ENCODE measurements at regions not wholly inside any gene's neighbourhood (a gene's known extent, or its start where the extent isn't known, plus 50 kb on each side); places are given as distances from the start of the nearest gene placed in this dataset.

GRCh38 chr5:164020116-164020515, 514.7 kb downstream of the MAT2B start:
- Histone ChIP-seq H3K4me1 (no peaks in the 10 kb centered on the region), H3K9me3 (no peaks in the 10 kb centered on the region), H3K36me3 (no peaks in the 10 kb centered on the region), H3K4me3 (no peak overlapping the region), H3K27ac (no peak overlapping the region), H3K27me3 (no peaks in the 10 kb centered on the region)
- ATAC-seq (no peak), DNase-seq (no peak), FAIRE-seq (no peak)
- TF ChIP-seq, protein P1, sequence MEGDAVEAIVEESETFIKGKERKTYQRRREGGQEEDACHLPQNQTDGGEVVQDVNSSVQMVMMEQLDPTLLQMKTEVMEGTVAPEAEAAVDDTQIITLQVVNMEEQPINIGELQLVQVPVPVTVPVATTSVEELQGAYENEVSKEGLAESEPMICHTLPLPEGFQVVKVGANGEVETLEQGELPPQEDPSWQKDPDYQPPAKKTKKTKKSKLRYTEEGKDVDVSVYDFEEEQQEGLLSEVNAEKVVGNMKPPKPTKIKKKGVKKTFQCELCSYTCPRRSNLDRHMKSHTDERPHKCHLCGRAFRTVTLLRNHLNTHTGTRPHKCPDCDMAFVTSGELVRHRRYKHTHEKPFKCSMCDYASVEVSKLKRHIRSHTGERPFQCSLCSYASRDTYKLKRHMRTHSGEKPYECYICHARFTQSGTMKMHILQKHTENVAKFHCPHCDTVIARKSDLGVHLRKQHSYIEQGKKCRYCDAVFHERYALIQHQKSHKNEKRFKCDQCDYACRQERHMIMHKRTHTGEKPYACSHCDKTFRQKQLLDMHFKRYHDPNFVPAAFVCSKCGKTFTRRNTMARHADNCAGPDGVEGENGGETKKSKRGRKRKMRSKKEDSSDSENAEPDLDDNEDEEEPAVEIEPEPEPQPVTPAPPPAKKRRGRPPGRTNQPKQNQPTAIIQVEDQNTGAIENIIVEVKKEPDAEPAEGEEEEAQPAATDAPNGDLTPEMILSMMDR (IDR thresholded peaks at IDR 0.05) = no peak
- WGBS, 2 donors = 71 to 82% methylated on average over 7 of the region's 7 CpGs
- intact Hi-C loops (cut with DNase I) = no loop called here

- Histone ChIP-seq H3K4me3 (no peak overlapping the region), H3K4me1 (no peaks in the 10 kb centered on the region), H3K27ac (no peak overlapping the region), H3K27me3 (no peaks in the 10 kb centered on the region), H3K36me3 (no peaks in the 10 kb centered on the region), H3K9me3 (no peaks in the 10 kb centered on the region)
- no peak for FAIRE-seq
- TF ChIP-seq, protein P1 (IDR thresholded peaks at IDR 0.05) = no peak
- intact Hi-C loops (cut with DNase I) = no loop called here
- DNase-seq = no peak
- WGBS, 2 donors = 45 to 59% methylated on average over 2 of the region's 2 CpGs
- ATAC-seq = no peak
Measured at GRCh38 chr5:164027738-164028137, 522.3 kb downstream of the MAT2B start.

DNA sequence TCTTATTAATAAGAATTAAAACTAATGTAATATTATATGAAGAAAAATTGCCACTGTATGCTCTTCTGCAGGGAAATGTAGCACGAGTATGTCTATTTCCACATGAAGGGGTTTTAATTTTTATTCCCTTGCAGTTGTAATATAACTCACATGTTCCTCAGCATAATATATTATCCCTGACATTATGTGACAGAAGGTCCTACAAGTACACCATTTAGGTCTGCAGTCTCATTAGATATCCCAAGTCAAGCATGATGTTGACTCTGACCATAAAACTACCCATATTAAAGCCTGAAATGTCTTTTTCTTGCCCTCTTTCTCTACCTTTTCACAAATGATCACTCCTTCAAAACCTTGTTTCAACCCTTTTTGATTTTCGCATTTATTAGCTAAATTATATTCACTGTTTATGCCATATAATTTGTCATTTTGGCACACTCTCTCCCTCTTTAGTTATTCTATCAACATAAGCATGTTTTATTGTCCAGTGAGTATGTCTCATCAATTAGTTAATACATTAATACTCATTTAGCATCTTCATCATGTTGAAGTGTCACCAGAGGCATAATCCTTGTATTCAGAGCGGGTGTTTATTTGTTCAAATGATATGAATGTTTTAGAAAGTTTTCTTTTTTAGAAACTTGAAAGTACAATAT, 532.8 kb downstream of the MAT2B start:
- TF ChIP-seq, protein P1 (IDR thresholded peaks at IDR 0.05) = no peak
- no peak overlapping the region for H3K27ac ChIP-seq
- intact Hi-C loops (cut with DNase I) = no loop called here
- H3K9me3 ChIP-seq = no peaks in the 10 kb centered on the region
- H3K27me3 ChIP-seq = no peaks in the 10 kb centered on the region
- H3K36me3 ChIP-seq = no peaks in the 10 kb centered on the region
- no peak overlapping the region for H3K4me3 ChIP-seq
- ATAC-seq (no peak), DNase-seq (no peak), FAIRE-seq (no peak)
- WGBS, 2 donors = 64 to 79% methylated on average over 3 of the region's 3 CpGs
- H3K4me1 ChIP-seq = no peaks in the 10 kb centered on the region

DNA sequence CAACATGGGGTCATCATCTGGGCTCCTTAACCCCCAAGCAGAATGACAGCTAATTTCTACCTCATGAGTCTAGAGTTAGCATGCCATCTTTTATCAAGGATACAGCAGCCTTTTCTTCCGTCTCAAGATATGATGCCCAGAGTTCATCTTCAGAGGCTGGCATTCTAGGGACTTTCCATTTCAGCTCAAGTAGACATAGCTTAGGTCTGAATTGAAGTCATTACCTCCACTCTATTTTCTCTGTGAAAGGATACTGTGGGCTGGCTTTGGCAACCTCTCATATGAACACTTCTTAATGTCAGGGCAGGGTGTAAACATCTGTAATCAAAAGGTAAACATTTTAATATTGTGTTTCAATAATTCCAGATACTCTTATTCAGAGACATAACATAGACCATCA, 535.7 kb downstream of the MAT2B start:
- 74 to 92% methylated on average over 1 of the region's 1 CpG for WGBS, 2 donors
- Histone ChIP-seq H3K36me3 (no peaks in the 10 kb centered on the region), H3K4me3 (no peak overlapping the region), H3K27ac (no peak overlapping the region), H3K4me1 (no peaks in the 10 kb centered on the region), H3K9me3 (no peaks in the 10 kb centered on the region), H3K27me3 (no peaks in the 10 kb centered on the region)
- DNase-seq (no peak), FAIRE-seq (no peak), ATAC-seq (no peak)
- TF ChIP-seq, protein P1 (IDR thresholded peaks at IDR 0.05) = no peak
- intact Hi-C loops (cut with DNase I) = no loop called here

DNA sequence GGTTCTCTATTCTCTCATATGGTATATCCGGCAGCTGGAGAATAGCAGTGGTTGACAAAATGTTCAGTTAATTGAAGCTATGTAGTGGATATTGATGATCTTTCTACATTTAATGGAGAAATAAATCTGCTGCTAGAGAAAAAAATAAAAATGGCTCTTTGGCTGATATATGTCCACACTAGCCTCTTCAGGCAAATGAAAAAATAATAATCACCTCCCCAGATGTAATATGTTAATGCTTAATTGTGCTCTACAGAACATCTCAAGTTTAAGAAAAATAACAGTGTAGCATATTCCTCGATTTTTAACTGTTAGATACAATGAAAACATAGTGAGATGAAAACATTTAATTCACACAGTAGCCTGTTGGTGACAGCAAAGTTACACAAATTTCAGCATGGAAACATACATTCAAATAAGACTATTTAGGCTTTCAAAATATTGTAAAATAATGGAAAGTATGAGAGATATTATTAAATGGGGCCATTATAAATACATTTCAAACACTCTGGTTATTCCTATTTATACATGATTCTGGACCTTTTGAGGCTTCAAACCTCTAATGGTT, 543.0 kb downstream of the MAT2B start:
- ATAC-seq = no peak
- no peaks in the 10 kb centered on the region for H3K4me1 ChIP-seq
- H3K36me3 ChIP-seq = no peaks in the 10 kb centered on the region
- no peak for DNase-seq
- no peak overlapping the region for H3K4me3 ChIP-seq
- intact Hi-C loops (cut with DNase I) = no loop called here
- no peaks in the 10 kb centered on the region for H3K27me3 ChIP-seq
- TF ChIP-seq, protein P1 (IDR thresholded peaks at IDR 0.05) = no peak
- 38% methylated on average over 2 of the region's 2 CpGs for WGBS, 2 donors
- no peak for FAIRE-seq
- H3K27ac ChIP-seq = no peak overlapping the region
- no peaks in the 10 kb centered on the region for H3K9me3 ChIP-seq

Measured in pancreas (tissue), 10 donors.